Endothelial cell of umbilical vein (primary cell): ENCODE measurements at regions not wholly inside any gene's neighbourhood (a gene's known extent, or its start where the extent isn't known, plus 50 kb on each side); places are given as distances from the start of the nearest gene placed in this dataset.

Experiments
- BruUV-seq: library from RNA; stranded (reverse); fragments of 400-500 nt; replicated peaks from 2 replicates; lab custom pipeline; 2021; lab: Mats Ljungman, UMichigan
- CTCF ChIA-PET: fragments of 300-600, 350-600 bp; sonication (Branson Sonifier 250); formaldehyde crosslinking; loops from one replicate; lab custom pipeline; 2021; ENCODE audit warnings: antibody characterized with exemption, inconsistent platforms; lab: Charles Lee
- POLR2A ChIA-PET: fragments of 300-600, 350-600 bp; sonication (Branson Sonifier 250); formaldehyde crosslinking; loops from one replicate; lab custom pipeline; 2021; ENCODE audit warnings: antibody characterized with exemption, inconsistent platforms; lab: Charles Lee
- DNase-seq: peaks from one replicate; pipeline ENCODE4 v3.0.0-alpha.2; 2011; ENCODE audit warnings: low read depth, low spot score
- FAIRE-seq: peaks from 2 replicates; lab custom pipeline; 2011; peaks lifted over from hg19 to GRCh38; lab: Jason Lieb, UNC
- H2AFZ ChIP-seq: 2 replicates; pipeline ENCODE4 v1.6.0; 2012; ENCODE audit warnings: low read depth, low read length, control low read depth, inconsistent platforms
- H3K27ac ChIP-seq: 2 replicates; pipeline ENCODE4 v1.5.1; 2011; ENCODE audit warnings: low read depth, mild to moderate bottlenecking, control low read depth, low read length, moderate library complexity; ENCODE audit not compliant: insufficient read depth
- H3K27me3 ChIP-seq, 2 experiments: 2 replicates each; pipeline versions ENCODE4 v1.6.0 to v1.6.1; 2011; ENCODE audit warnings: low read length in 2 of 2, mixed read lengths in 1 of 2; ENCODE audit not compliant: control insufficient read depth in 2 of 2, insufficient read depth in 2 of 2
- H3K36me3 ChIP-seq, 2 experiments: 2 replicates in 1 of 2; 3 replicates in 1 of 2; pipeline ENCODE4 v1.5.1; 2011; ENCODE audit warnings: low read length in 2 of 2, mild to moderate bottlenecking in 1 of 2, moderate library complexity in 1 of 2; ENCODE audit not compliant: control insufficient read depth in 2 of 2, insufficient read depth in 2 of 2; ENCODE audit errors: extremely low read depth in 1 of 2
- H3K4me1 ChIP-seq: 3 replicates; pipeline ENCODE4 v1.5.1; 2011; ENCODE audit warnings: mild to moderate bottlenecking, low read length; ENCODE audit not compliant: control insufficient read depth, insufficient read depth; ENCODE audit errors: extremely low read depth
- H3K4me2 ChIP-seq: 2 replicates; pipeline ENCODE4 v1.6.1; 2011; ENCODE audit warnings: low read length, control low read depth, mixed read lengths; ENCODE audit not compliant: insufficient read depth
- H3K4me3 ChIP-seq, 3 experiments: fragments of 200-600 bp in 1 of 3; sonication (generic), shearing (Covaris generic) in 1 of 3; replicated peaks in 1 of 3; 2 replicates each; pipeline ENCODE4 v1.5.1; 2011 to 2016; ENCODE audit warnings: control low read depth in 3 of 3, low read length in 3 of 3, mild to moderate bottlenecking in 2 of 3, inconsistent platforms in 1 of 3, low read depth in 1 of 3, moderate library complexity in 1 of 3; ENCODE audit not compliant: insufficient read depth in 1 of 3
- H3K79me2 ChIP-seq: 2 replicates; pipeline ENCODE4 v1.6.0; 2012; ENCODE audit warnings: low read length, inconsistent platforms; ENCODE audit not compliant: control insufficient read depth, insufficient read depth
- H3K9ac ChIP-seq: replicated peaks from 2 replicates; pipeline ENCODE3; 2011; ENCODE audit warnings: low read length, control low read depth; ENCODE audit not compliant: insufficient read depth; ENCODE audit errors: extremely low read depth
- H3K9me1 ChIP-seq: replicated peaks from 3 replicates; pipeline ENCODE4 v1.6.0; 2011; ENCODE audit warnings: mild to moderate bottlenecking, low read length; ENCODE audit not compliant: control insufficient read depth, insufficient read depth; ENCODE audit errors: extremely low read depth
- H3K9me3 ChIP-seq: replicated peaks from 2 replicates; pipeline ENCODE4 v1.5.1; 2012; ENCODE audit warnings: low read length, inconsistent platforms; ENCODE audit not compliant: control insufficient read depth, insufficient read depth
- H4K20me1 ChIP-seq: replicated peaks from 2 replicates; pipeline ENCODE3; 2011; ENCODE audit warnings: mild to moderate bottlenecking, low read length; ENCODE audit not compliant: control insufficient read depth, insufficient read depth; ENCODE audit errors: extremely low read depth
- CTCF ChIP-seq, 2 donors: IDR thresholded peaks; 1 replicate in 1 of 2; 2 replicates in 1 of 2; pipeline ENCODE4 v1.5.1; 2011; ENCODE audit warnings: low read length in 2 of 2, mild to moderate bottlenecking in 2 of 2, moderate library complexity in 2 of 2, control low read depth in 1 of 2, inconsistent platforms in 1 of 2, low read depth in 1 of 2; ENCODE audit not compliant: insufficient read depth in 1 of 2; ENCODE audit errors: extremely low read depth in 1 of 2
- EZH2 ChIP-seq: IDR thresholded peaks from 2 replicates; pipeline ENCODE4 v1.6.1; 2012; ENCODE audit warnings: borderline replicate concordance, low read depth, mild to moderate bottlenecking, moderate library complexity, low read length, inconsistent platforms; ENCODE audit not compliant: severe bottlenecking
- FOS ChIP-seq: IDR thresholded peaks from 2 replicates; pipeline ENCODE4 v1.6.1; 2011; ENCODE audit warnings: mild to moderate bottlenecking, low read length, moderate library complexity, borderline replicate concordance; ENCODE audit not compliant: insufficient read depth
- GATA2 ChIP-seq: IDR thresholded peaks from 2 replicates; pipeline ENCODE4 v1.7.0; 2011; ENCODE audit warnings: low read depth, mild to moderate bottlenecking, moderate library complexity, mixed read lengths, low read length; ENCODE audit not compliant: insufficient read length, insufficient read depth
- JUN ChIP-seq: IDR thresholded peaks from 2 replicates; pipeline ENCODE4 v1.6.1; 2011; ENCODE audit warnings: borderline replicate concordance, low read depth; ENCODE audit not compliant: insufficient read length, insufficient read depth
- MAX ChIP-seq: IDR thresholded peaks from 2 replicates; pipeline ENCODE4 v1.6.1; 2011; ENCODE audit not compliant: insufficient read depth, insufficient read length
- MYC ChIP-seq: IDR thresholded peaks from one replicate; pipeline ENCODE4 v1.6.1; 2011; ENCODE audit warnings: mild to moderate bottlenecking, low read depth, low read length
- POLR2A ChIP-seq: IDR thresholded peaks from 2 replicates; pipeline ENCODE4 v1.6.1; 2012; ENCODE audit warnings: low read depth, mild to moderate bottlenecking, control low read depth, low read length
- POLR2AphosphoS5 ChIP-seq: IDR thresholded peaks from 2 replicates; pipeline ENCODE4 v1.6.1; 2012; ENCODE audit warnings: low read depth, mild to moderate bottlenecking, control low read depth, low read length, moderate library complexity; ENCODE audit not compliant: insufficient read depth
- dilution Hi-C: fragments of 300-500 bp; cut with MboI; formaldehyde crosslinking; loops from one replicate; pipeline ENCODE4 v1.15.0; 2019; ENCODE audit warnings: low sequenced_read_pairs; ENCODE audit not compliant: extremely low pct_ligation_motif_present
- intact Hi-C: fragments of 100-400 bp; cut with micrococcal nuclease; formaldehyde crosslinking; loops from one replicate; pipeline ENCODE4 v1.10.0; 2022

GRCh38 chr6:88378639-88379038 lies 212.5 kb upstream of the CNR1 start:
- no peaks in the 10 kb centered on the region for H3K9me3 ChIP-seq
- ChIA-PET CTCF (no interaction called here), POLR2A (no interaction called here)
- H2AFZ ChIP-seq, result no peak overlapping the region
- FAIRE-seq (no peak), DNase-seq (no peak)
- H3K9me1 ChIP-seq, result no peaks in the 10 kb centered on the region
- H4K20me1 ChIP-seq, result no peaks in the 10 kb centered on the region
- no TSS peak for BruUV-seq
- H3K79me2 ChIP-seq, result no peaks in the 10 kb centered on the region
- H3K4me3 ChIP-seq, result no peak overlapping the region
- H3K36me3 ChIP-seq, result no peaks in the 10 kb centered on the region
- H3K27me3 ChIP-seq, result no peaks in the 10 kb centered on the region
- no peak overlapping the region for H3K27ac ChIP-seq
- TF ChIP-seq MAX (no peak), EZH2 (no peak), POLR2A (no peak), MYC (no peak), JUN (no peak), POLR2AphosphoS5 (no peak), CTCF (IDR thresholded peaks at IDR 0.05; ENCODE audit: extremely low read depth in 1 of 2, insufficient read depth in 1 of 2, low read depth in 1 of 2, low read length in 2 of 2) (no peak), FOS (no peak), GATA2 (no peak)
- H3K9ac ChIP-seq, result no peak overlapping the region
- H3K4me2 ChIP-seq, result no peak overlapping the region
- H3K4me1 ChIP-seq, result peaks cover 36% of the 10 kb centered on the region
- intact Hi-C loops, result no loop called here
- dilution Hi-C loops, result no loop called here
